AG10803 (cell line): ENCODE measurements at regions not wholly inside any gene's neighbourhood (a gene's known extent, or its start where the extent isn't known, plus 50 kb on each side); places are given as distances from the start of the nearest gene placed in this dataset.

Experiments
- DNase-seq: peaks from one replicate; pipeline ENCODE4 v3.0.0; 2010; ENCODE audit warnings: low read depth
- H3K4me3 ChIP-seq: 2 replicates; pipeline ENCODE4 v1.5.1; 2011; ENCODE audit warnings: mild to moderate bottlenecking, low read length, control low read depth
- CTCF ChIP-seq: conservative IDR thresholded peaks from 2 replicates; pipeline ENCODE4 v1.5.1; 2011; ENCODE audit warnings: mild to moderate bottlenecking, low read length, control low read depth, inconsistent platforms

DNA sequence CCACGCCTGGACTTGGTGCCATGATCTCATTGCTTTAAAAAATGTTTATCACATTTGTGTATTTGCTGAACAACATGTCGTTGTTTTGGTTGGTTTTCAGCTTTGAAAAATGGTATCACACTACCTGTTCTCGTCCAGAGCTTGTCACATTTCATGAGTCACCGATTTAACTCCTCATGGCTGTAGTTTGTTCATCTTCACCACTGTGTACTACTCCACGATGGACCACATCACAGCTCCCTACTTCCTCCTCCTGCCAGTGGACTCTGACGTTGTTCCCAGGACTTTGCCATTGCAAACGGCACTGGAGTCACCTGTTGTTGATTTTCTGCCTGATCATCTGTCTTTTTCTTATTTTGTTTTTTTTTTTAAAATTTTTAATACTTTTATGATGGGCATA is 157.7 kb downstream of the ERMARD start:
- no peak for TF ChIP-seq CTCF
- H3K4me3 ChIP-seq: no peak overlapping the region
- DNase-seq: no peak

DNA sequence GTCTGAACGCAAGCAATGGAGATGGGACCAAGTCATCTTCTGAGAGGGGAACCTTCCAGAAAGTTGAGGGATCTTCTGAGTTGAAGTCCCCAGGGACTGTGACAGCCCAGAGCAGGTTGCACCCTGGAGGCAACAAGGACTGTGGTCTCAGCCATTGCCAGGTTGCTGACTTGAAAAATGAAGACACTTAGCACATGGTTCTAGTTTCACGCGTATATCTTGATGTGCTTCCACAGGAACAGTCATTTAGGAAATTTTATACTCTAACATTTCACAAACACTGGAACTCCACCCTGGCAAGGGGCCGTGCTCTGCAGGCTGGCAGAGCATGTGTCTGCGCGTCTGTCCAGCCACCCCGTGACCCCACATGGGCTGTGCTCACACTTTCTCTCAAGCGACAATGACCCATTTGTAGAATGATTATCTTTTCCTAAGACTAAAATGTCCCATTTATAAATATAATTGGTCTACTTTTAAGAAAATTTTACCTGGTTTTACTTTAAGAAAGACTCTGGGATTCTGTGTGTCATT is 157.0 kb downstream of the ERMARD start:
- no peak for DNase-seq
- no peak for TF ChIP-seq CTCF
- H3K4me3 ChIP-seq: no peak overlapping the region

DNA sequence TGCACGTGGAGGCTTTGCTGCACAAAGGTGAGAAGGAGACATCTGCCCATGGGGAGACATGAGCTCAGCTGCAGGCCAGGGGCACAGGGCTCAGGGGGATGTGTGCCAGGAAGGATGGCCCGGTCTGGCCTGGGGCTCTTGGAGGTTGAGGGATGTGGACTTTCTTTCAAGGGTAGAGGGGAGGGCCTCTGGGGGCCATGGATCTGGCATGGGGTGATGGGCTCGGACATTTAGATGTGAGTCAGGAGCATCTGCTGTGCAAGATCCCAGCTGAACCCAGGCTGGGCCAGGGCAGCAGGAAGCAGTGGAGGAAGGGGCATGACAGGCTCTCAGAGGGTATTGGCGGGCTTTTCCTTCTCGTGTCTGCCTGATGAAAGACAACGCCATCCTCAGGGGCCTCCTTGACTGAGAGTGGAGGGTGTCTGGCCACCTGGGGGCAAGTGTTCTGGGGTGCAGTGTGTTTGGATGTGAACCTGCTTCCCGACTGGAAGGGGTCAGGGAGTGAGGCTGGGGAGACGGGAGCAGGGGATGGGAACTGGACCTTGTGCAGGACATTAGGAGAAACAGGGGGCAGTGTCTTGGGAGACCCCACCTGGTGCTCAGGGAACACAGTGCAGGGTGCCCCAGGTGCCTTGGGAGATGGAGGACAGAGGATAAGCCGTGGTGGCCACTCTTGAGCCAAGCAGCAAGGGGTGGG is 156.1 kb downstream of the ERMARD start:
- no peak overlapping the region for H3K4me3 ChIP-seq
- DNase-seq: no peak
- no peak for TF ChIP-seq CTCF

GRCh38 chr6:169906688-169907418 is 155.4 kb downstream of the ERMARD start:
- TF ChIP-seq CTCF: no peak
- H3K4me3 ChIP-seq: no peak overlapping the region
- no peak for DNase-seq

DNA sequence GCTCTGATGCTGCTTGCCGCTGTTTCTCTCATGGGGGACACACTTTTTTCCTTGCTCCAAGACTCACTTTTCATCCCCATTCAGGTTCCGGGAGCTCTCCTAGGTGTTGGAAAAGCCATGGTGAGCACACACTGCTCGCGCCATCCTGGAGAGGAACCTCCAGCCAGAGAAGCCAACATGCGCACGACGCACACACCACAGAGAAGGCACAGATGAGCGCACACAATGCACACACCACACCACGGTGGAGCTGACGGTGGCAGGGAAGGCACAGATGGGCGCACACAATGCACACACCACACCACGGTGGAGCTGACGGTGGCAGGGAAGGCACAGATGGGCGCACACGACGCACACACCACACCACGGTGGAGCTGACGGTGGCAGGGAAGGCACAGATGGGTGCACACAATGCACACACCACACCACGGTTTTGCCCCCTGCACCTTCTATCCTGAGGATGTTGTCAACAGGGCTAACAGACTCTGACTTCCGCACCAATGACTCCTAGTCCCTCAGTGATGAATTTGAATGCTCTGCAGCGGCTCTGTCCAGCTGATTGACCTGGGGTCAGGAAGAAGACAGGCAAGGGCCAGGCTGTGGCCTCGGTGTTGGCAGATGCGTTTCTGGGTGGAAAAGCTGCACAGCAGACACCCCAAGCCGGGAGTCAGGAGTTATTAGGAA is 154.7 kb downstream of the ERMARD start:
- no peak for TF ChIP-seq CTCF
- no peak for DNase-seq
- no peak overlapping the region for H3K4me3 ChIP-seq

- no peak overlapping the region for H3K4me3 ChIP-seq
- no peak for TF ChIP-seq CTCF
- DNase-seq: peak; percentile 20
Observed at GRCh38 chr6:169905041-169905807, 153.8 kb downstream of the ERMARD start.
